GM18517 (cell line): ENCODE measurements at regions not wholly inside any gene's neighbourhood (a gene's known extent, or its start where the extent isn't known, plus 50 kb on each side); places are given as distances from the start of the nearest gene placed in this dataset.

Experiments used
- ATAC-seq: cut with Tn5 transposase; IDR thresholded peaks from one replicate; pipeline ENCODE4 v1.9.1; 2021; ENCODE audit warnings: mild to moderate bottlenecking, moderate library complexity; ENCODE audit not compliant: unreplicated experiment

DNA sequence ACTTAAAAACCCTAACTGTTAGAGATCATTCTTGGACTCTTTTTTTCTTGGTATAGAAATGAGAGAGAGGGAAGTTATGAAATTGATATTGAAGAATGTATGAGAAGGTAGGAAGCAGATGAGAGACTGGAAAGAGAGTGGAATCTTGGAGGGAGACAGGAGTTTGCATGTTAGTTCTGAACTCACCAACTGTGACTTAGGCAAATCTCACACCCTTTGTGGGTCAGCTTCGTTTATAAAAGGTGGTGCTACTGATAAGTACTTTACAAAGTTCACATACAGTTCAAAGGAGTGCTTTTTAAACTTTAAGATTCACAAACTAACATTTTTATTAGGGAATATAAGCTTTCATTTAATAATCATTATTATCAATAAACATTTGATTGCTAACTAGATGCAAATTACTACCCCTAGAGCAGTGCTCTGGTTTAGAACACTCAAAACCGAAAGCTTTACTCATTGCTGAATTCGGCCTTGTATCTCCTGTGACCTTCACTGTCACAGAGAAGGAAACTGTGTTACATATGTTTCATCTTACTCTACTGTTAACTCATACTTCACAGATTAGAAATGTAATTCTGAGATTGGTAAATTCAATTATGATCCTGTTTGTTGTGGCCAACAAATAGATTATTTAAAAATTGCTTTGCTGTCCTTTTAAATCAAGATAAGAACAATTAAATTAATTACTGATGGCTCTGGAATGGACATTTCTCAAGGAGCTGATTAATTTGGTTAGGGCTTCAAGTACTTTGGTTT is 143.2 kb downstream of the RMI1 start:
- ATAC-seq = peak; percentile 92

GRCh38 chr9:84125046-84125445 is 144.4 kb downstream of the RMI1 start:
- no peak for ATAC-seq

- ATAC-seq = no peak
These were observed 148.9 kb downstream of the RMI1 start for GRCh38 chr9:84129529-84129928.

DNA sequence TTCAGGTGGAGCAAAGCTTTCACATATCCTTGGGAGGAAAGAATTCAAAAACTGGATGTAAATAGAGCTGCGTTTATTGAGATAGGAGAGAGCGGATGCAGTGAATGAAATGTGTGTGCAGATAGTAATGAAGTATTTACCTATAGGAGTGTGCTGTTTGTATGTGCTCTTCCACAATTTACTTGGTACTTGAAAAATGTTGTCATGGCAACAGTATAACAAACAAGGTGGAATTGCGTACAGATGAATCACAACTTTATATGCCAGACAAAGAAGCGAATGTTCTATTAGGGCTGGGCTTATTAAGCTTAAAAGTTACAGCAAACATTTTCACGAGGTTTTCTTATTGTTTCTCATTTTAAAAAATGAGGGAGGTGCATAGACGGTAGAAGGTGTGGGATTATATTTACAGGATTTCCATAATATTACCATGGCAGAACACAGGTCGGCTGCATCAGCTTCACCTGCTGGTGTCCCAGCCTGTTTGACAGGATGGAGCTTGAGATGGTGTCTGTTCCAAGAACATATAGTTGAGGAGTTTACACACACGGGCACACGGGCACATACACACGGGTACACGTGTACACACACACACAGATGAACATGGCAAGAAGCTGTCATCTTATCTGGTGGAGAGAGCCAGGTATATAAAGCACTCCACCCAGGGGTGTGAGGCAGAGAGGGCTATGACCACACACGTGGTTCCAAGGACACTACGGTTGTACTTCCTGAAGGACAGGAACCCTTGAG is 155.7 kb downstream of the RMI1 start:
- no peak for ATAC-seq

GRCh38 chr9:84137968-84138367 is 157.4 kb downstream of the RMI1 start:
- no peak for ATAC-seq

DNA sequence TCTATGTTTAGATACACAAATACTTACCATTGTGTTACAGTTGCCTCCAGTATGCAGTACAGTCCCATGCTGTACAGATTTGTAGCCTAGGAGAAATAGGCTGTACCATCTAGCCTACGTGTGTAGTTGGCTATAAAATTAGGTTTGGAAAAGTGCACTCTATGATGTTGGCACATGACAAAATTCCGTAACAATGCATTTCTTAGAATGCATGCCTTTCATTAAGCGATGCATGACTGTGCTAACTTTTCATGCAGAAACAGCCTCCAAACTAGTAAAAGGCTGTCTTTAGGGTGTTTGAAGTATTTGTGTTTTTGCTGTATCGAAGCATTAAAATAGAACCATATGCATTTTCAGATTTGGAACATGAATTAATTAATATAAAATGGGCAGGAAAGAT is 157.9 kb downstream of the RMI1 start:
- no peak for ATAC-seq

GRCh38 chr9:84139296-84140070 is 158.9 kb downstream of the RMI1 start:
- no peak for ATAC-seq

DNA sequence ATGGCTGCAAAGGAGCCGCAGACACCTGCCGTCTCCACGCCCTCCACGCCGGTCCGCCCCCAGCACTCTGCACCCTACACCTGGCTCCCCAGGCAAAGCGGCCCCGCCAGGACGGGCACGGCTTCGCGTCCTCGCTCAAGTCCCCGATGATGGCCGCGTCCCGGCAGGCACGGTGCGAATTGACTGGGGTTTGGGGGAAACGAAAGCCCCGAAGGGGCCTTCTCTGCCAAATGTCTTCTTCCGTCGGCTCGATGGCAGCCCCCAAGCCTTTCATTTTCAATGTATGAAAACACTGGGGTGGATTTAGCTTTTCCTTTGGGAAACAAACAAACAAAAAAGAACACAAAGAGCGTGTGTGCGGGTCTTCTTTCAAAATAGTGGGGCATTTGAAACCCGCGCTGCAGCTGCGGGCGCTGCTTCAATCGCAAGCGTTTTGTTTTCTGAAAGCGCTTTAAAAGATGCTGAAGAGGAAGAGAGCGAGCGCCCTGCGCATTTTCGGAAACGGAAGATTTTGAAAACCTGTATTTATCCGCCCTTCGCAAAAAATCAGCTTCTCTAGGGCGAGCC is 160.0 kb downstream of the RMI1 start:
- no peak for ATAC-seq

- no peak for ATAC-seq
These were observed 161.3 kb downstream of the RMI1 start for GRCh38 chr9:84141741-84142370.

- ATAC-seq = no peak
These were observed 164.4 kb downstream of the RMI1 start for GRCh38 chr9:84145031-84145430.

DNA sequence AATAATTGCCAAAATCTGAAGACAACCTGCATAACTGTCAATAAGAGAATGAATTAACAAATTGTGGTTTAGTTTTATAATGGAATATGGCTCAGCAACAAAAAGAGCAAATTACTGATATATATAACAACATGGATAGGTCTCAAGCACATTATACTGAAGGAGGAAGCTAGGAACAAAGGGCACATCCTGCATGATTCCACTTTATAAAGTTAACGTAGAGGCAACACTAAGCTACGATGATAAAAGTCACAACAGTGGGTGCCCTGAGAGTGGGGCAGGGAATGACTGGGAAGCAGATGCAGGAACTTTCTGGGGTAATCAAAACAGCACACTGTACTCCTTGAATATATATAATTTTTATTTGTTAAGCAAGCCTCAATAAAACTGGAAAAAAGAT is 165.2 kb downstream of the RMI1 start:
- ATAC-seq = no peak

DNA sequence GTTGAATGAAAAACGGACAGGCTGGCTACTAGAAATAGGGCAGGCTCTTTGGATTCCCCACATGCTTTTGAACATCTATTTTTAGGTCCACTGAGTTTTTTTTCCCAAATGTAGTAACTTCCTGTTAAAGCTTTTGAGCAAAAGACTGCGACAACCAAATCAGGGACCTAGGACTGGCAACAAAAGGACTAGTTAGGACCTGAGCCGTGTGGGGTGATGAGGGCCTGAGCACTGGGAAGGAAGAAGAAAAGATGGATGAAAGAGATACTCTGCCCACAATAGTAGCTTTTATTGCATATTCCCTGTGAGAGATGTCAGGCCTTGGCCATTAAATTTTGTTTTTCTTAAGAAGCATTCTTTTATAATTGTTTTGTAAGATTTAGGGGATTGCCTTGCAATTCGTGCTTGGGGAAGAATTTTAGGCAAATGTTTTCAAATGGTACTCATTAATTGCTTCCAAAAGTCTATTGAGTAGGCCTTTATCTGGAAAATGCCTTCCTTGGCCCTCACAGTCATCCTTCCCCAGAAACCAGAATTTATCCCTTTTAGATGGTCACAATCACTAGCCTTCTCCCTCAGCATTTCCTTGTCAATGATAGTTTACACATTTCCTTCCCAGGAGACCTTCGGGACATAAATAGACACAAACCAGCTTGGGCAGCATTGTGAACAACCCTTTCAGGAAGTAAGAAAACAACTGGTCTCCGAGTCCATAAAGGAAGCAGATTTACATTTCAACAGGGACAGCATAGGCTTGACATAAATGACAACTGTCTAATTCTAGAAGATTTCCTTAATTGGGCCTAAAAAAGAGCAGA is 166.5 kb downstream of the RMI1 start:
- ATAC-seq = no peak

DNA sequence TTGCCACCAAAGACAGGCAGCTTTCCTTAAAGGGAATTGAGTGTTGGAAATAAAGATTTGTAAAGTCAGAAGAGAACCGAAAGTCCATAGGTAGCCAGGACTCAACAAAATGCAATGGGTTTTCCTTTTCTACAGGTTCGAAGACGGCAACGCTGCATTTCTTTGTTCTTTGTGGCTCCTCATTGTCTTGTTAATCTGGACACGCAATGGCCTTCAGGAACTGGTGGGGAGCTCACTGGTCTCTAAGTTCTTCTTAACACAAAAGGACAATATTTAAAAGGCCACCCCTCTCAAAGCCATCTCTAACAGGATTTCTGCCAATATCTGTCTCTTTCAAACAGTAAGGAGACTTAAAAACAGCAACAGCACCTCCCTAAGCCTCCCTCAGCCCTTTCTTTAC is 170.6 kb downstream of the RMI1 start:
- ATAC-seq = no peak

GRCh38 chr9:84151640-84152039 is 171.0 kb downstream of the RMI1 start:
- no peak for ATAC-seq

DNA sequence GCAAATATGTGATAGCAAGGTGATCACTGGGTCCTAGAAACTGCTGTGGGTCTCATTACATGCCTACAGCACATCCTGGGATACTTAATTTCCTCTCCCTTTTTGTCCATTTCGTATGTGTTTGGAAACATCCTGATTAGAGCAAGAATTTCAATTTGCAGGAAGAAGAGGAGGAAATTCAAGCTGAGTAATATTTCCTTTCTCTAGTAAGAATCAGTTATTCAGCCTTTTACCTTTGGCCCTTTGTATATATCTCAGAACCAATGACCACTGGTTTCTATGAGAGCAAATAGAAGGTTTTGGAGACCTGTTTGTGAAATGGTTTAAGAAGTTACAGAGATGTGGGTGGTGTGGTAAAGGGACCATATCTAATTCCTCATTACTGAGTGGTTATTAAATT is 171.6 kb downstream of the RMI1 start:
- no peak for ATAC-seq

- no peak for ATAC-seq
These were observed 173.3 kb downstream of the RMI1 start for GRCh38 chr9:84153885-84154284.

- no peak for ATAC-seq
These were observed 173.7 kb downstream of the RMI1 start for GRCh38 chr9:84154320-84154719.

GRCh38 chr9:84163052-84163650 is 177.4 kb downstream of the SLC28A3 start:
- ATAC-seq = no peak

DNA sequence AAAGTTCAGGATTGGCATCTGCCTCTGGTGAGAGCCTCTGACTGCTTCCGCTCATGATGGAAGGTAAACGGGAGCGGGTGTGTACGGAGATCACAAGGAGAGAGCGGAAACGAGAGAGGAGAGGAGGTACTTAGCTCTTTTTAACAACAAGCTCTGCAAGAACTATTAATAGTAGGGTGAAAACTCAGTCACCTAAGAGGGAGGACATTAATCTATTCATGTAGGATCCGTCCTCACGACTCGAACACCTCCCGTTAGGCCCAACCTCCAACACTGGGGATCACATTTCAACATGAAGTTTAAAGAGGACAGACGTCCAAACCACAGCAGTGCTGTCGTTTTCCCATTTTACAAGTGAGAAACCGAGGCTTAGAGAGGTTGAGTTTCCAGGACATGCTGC is 173.7 kb downstream of the SLC28A3 start:
- no peak for ATAC-seq

DNA sequence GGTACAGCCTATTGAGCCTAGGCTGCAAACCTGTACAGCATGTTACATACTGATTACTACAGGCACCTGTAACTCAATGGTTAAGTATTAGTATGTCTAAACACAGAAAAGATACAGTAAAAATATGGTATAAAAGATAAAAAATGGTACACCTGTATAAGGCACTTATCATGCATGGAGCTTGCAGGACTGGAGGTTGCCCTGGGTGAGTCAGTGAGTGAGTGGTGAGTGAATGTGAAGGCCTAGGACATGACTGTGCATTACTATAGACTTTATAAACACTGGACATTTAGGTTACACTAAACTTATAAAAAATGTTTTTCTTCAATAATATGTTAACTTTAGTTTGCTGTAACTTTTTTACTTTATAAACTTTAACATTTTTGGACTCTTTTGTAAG is 171.3 kb downstream of the SLC28A3 start:
- ATAC-seq = no peak
